ENCODE measurements at regions not wholly inside any gene's neighbourhood (a gene's known extent, or its start where the extent isn't known, plus 50 kb on each side); places are given as distances from the start of the nearest gene placed in this dataset.

DNA sequence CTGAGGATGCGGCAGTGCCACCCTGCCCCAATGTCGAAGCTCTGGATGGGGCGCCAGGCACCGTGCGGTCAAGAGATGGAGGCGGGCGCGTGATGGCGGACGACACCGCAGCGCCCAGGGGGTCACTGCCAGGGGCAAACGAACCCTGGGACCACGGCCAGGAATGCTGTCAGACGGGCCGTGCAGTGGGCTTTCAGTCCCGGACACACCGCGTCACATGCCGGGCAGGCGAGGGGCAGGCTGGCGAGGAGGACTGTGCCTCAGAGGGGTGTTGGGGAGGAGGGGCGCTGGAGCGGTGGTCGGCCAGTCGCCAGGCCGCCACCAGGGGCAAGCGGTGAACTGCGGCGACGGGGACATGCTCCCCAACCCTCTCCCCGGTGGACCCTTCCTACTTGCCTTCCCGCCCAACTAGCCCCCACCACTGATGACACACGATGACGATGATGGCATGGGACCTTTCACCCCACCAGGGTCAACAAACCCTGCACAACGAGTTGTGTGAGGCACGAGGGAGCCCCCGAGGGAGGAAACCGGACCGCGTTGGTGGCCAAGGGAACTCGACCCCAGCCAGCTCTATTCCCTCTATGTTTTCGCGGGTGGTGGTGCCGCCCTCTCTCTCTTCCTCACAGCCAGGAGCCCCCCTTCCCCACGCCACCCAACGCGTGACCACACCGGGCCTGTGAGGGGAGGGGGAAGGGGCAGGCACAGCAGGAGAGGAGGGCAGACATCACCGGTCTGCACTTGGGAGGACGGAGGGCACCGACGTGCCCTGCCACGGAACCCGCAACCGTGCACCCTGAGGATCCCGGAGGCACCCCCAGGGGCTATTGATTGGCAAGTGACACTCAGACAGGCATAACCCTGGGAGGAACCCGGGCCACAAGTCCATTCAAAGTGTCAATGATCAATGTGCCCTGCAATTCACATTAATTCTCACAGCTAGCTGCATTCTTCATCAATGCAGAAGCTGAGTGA is 1960.9 kb upstream of the DEFB115 start:
- DNase-seq = no peak
- Histone ChIP-seq H3K4me1 (ENCODE audit: control insufficient read depth in 1 of 2, insufficient read depth in 2 of 2, low read depth in 1 of 2, low read length in 1 of 2) (no peaks in the 10 kb centered on the region), H3K9me2 (no peaks in the 10 kb centered on the region), H3K4me2 (no peak overlapping the region), H3K9ac (no peak overlapping the region), H3K9me3 (no peaks in the 10 kb centered on the region), H3K27ac (ENCODE audit: low read depth in 2 of 2, low read length in 1 of 2) (no peak overlapping the region), H3K79me2 (ENCODE audit: insufficient read depth) (no peaks in the 10 kb centered on the region), H2AFZ (ENCODE audit: low read depth) (no peak overlapping the region), H3K27me3 (ENCODE audit: insufficient read depth) (no peaks in the 10 kb centered on the region), H4K20me1 (ENCODE audit: insufficient read depth) (no peaks in the 10 kb centered on the region), H3K4me3 (ENCODE audit: low read depth in 2 of 2, low read length in 1 of 2) (no peak overlapping the region), H3K36me3 (replicated peaks in 1 of 2; ENCODE audit: control insufficient read depth in 1 of 2, insufficient read depth in 2 of 2, low read length in 1 of 2) (no peaks in the 10 kb centered on the region), H3F3A (replicated peaks; ENCODE audit: insufficient read depth) (no peaks in the 10 kb centered on the region)
- ChIA-PET CTCF (no interaction called here), POLR2A (no interaction called here)
- WGBS (ENCODE audit: low lambda C conversion rate) = 43% methylated on average over 41 of the region's 58 CpGs
- TF ChIP-seq, protein P1, sequence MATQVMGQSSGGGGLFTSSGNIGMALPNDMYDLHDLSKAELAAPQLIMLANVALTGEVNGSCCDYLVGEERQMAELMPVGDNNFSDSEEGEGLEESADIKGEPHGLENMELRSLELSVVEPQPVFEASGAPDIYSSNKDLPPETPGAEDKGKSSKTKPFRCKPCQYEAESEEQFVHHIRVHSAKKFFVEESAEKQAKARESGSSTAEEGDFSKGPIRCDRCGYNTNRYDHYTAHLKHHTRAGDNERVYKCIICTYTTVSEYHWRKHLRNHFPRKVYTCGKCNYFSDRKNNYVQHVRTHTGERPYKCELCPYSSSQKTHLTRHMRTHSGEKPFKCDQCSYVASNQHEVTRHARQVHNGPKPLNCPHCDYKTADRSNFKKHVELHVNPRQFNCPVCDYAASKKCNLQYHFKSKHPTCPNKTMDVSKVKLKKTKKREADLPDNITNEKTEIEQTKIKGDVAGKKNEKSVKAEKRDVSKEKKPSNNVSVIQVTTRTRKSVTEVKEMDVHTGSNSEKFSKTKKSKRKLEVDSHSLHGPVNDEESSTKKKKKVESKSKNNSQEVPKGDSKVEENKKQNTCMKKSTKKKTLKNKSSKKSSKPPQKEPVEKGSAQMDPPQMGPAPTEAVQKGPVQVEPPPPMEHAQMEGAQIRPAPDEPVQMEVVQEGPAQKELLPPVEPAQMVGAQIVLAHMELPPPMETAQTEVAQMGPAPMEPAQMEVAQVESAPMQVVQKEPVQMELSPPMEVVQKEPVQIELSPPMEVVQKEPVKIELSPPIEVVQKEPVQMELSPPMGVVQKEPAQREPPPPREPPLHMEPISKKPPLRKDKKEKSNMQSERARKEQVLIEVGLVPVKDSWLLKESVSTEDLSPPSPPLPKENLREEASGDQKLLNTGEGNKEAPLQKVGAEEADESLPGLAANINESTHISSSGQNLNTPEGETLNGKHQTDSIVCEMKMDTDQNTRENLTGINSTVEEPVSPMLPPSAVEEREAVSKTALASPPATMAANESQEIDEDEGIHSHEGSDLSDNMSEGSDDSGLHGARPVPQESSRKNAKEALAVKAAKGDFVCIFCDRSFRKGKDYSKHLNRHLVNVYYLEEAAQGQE (IDR thresholded peaks at IDR 0.05; ENCODE audit: low read depth, low read length) = no peak
- TF ChIP-seq, protein P2, sequence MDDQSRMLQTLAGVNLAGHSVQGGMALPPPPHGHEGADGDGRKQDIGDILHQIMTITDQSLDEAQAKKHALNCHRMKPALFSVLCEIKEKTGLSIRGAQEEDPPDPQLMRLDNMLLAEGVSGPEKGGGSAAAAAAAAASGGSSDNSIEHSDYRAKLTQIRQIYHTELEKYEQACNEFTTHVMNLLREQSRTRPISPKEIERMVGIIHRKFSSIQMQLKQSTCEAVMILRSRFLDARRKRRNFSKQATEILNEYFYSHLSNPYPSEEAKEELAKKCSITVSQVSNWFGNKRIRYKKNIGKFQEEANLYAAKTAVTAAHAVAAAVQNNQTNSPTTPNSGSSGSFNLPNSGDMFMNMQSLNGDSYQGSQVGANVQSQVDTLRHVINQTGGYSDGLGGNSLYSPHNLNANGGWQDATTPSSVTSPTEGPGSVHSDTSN (IDR thresholded peaks at IDR 0.05) = no peak
- TF ChIP-seq EZH2phosphoT487 (IDR thresholded peaks at IDR 0.05; ENCODE audit: borderline replicate concordance, low read depth) = no peak
- TF ChIP-seq TEAD4 (IDR thresholded peaks at IDR 0.05; ENCODE audit: borderline replicate concordance, insufficient read depth) = no peak
- no peak for TF ChIP-seq CHD2 (IDR thresholded peaks at IDR 0.05; ENCODE audit: low read length, partially characterized antibody)
- TF ChIP-seq FOXM1 (IDR thresholded peaks at IDR 0.05; ENCODE audit: low read depth) = no peak

DNA sequence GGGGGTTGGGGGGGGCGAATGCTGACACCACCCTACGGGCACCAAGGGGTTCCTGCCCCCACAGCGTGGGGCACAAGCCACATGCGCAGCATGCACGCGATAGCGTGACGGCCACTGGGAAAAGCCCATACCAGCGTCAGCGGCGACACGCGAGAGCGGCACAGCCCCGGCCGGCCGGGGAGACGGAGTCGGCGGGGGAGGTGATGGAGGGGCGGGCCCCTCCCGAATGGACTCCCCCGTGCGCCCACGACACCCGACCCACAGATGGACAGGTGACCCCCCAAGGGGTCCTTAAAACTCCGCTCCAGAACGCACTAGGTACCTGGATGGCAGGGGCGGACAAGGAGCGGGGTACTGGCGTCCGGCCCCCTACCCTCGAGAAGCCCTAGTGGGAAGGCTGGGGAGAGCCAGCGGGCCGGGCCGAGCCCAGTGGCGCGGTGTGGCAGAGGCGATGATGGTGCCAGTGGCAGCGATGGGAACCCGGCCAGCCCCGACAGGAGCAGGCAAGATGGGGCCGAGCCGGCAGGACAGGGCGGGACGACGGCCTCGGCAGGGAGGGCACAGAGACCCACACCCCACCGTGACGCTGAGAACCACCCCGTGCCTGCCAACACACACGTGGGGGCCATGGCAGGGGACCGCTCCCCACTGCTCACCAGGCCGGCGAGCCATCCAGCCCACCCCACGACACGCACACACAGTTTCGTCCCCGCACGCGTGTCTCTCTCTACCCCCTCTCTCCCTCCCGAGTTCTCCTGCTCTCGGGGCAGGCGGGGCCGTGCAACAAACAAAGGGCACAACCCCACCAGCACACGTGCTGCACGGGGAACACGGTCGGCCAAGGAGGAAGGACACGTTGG is 1959.8 kb upstream of the DEFB115 start:
- Histone ChIP-seq H3K9me3 (no peaks in the 10 kb centered on the region), H3F3A (replicated peaks; ENCODE audit: insufficient read depth) (no peaks in the 10 kb centered on the region), H2AFZ (ENCODE audit: low read depth) (no peak overlapping the region), H3K9me2 (no peaks in the 10 kb centered on the region), H3K27ac (ENCODE audit: low read depth in 2 of 2, low read length in 1 of 2) (no peak overlapping the region), H3K4me3 (ENCODE audit: low read depth in 2 of 2, low read length in 1 of 2) (no peak overlapping the region), H3K27me3 (ENCODE audit: insufficient read depth) (no peaks in the 10 kb centered on the region), H3K9ac (no peak overlapping the region), H3K36me3 (replicated peaks in 1 of 2; ENCODE audit: control insufficient read depth in 1 of 2, insufficient read depth in 2 of 2, low read length in 1 of 2) (no peaks in the 10 kb centered on the region), H4K20me1 (ENCODE audit: insufficient read depth) (no peaks in the 10 kb centered on the region), H3K79me2 (ENCODE audit: insufficient read depth) (no peaks in the 10 kb centered on the region), H3K4me1 (ENCODE audit: control insufficient read depth in 1 of 2, insufficient read depth in 2 of 2, low read depth in 1 of 2, low read length in 1 of 2) (no peaks in the 10 kb centered on the region), H3K4me2 (no peak overlapping the region)
- no peak for DNase-seq
- WGBS (ENCODE audit: low lambda C conversion rate) = 40% methylated on average over 58 of the region's 70 CpGs
- POLR2A ChIA-PET = no interaction called here
- CTCF ChIA-PET = no interaction called here
- TF ChIP-seq, protein P3, sequence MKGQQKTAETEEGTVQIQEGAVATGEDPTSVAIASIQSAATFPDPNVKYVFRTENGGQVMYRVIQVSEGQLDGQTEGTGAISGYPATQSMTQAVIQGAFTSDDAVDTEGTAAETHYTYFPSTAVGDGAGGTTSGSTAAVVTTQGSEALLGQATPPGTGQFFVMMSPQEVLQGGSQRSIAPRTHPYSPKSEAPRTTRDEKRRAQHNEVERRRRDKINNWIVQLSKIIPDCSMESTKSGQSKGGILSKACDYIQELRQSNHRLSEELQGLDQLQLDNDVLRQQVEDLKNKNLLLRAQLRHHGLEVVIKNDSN (IDR thresholded peaks at IDR 0.05; ENCODE audit: borderline replicate concordance, low read depth) = no peak
